Heart left ventricle (tissue), 16 donors: ENCODE measurements at regions not wholly inside any gene's neighbourhood (a gene's known extent, or its start where the extent isn't known, plus 50 kb on each side); places are given as distances from the start of the nearest gene placed in this dataset.

ENCODE experiments used
- ATAC-seq, 4 donors: fragments of 200-7000 bp; cut with Tn5 transposase; one replicate each; pipeline ENCODE4 v1.9.1; 2020 to 2022; ENCODE audit warnings: moderate library complexity in 4 of 4, mild to moderate bottlenecking in 3 of 4, moderate number of reproducible peaks in 1 of 4
- DNase-seq, 5 donors: peaks; one replicate each; pipeline ENCODE4 v3.0.0-alpha.2; 2020
- H3K27ac ChIP-seq, 12 donors: fragments of 200-600 bp; sonication (generic) in 4 of 12; one replicate each; pipeline versions ENCODE4 v1.5.0 to v1.8.0; 2016 to 2022; ENCODE audit warnings: mild to moderate bottlenecking in 2 of 12
- H3K27me3 ChIP-seq, 9 donors: fragments of 200-600 bp; sonication (generic) in 2 of 9; one replicate each; pipeline versions ENCODE4 v1.5.1 to v1.8.0; 2016 to 2022; ENCODE audit warnings: mild to moderate bottlenecking in 3 of 9
- H3K36me3 ChIP-seq, 9 donors: fragments of 200-600 bp; sonication (generic) in 2 of 9; one replicate each; pipeline versions ENCODE4 v1.5.0 to v1.8.0; 2018 to 2022; ENCODE audit warnings: mild to moderate bottlenecking in 2 of 9
- H3K4me1 ChIP-seq, 12 donors: fragments of 200-600 bp; sonication (generic) in 4 of 12; one replicate each; pipeline versions ENCODE4 v1.5.0 to v1.8.0; 2016 to 2022; ENCODE audit warnings: mild to moderate bottlenecking in 3 of 12
- H3K4me3 ChIP-seq, 12 donors: fragments of 200-600 bp; sonication (generic) in 4 of 12; one replicate each; pipeline versions ENCODE4 v1.5.0 to v1.8.0; 2017 to 2022; ENCODE audit warnings: mild to moderate bottlenecking in 9 of 12, moderate library complexity in 4 of 12
- H3K9me3 ChIP-seq, 12 donors: fragments of 200-600 bp; sonication (generic) in 4 of 12; one replicate each; pipeline versions ENCODE4 v1.5.0 to v1.8.0; 2016 to 2022; ENCODE audit warnings: mild to moderate bottlenecking in 1 of 12
- POLR2A ChIP-seq, 2 donors: fragments of 450-650 bp; IDR thresholded peaks; one replicate each; pipeline ENCODE4 v1.6.1; 2017; ENCODE audit warnings: antibody characterized with exemption in 2 of 2, mild to moderate bottlenecking in 2 of 2, moderate library complexity in 2 of 2
- WGBS, 4 donors: extraction: QIAGEN DNeasy Blood & Tissue Kit in 2 of 4; methylation state at CpG; one replicate each; pipeline versions ENCODE4 v1.1.5 to v1.1.7; 2013 to 2018; 5-methylcytosine and 5-hydroxymethylcytosine counted together
- intact Hi-C, 10 donors: fragments of 100-400 bp; cut with DNase I; formaldehyde crosslinking; loops; one replicate each; pipeline versions ENCODE4 v1.11.1 to v1.14.2; 2022
- TF ChIP-seq, protein P1 (sequence below), 12 donors: fragments of 200-600 bp; sonication (generic) in 4 of 12; IDR thresholded peaks; one replicate each; pipeline versions ENCODE4 v1.5.0 to v1.8.0; 2018 to 2022; ENCODE audit warnings: antibody characterized with exemption in 12 of 12, mild to moderate bottlenecking in 5 of 12
- donor health status: ischemic (EF 13 %, LVEDD 7.1; RV severe dilation, severe dysfunction).
- donor health status: healthy with polysubstance abuse.
- donor health status: DM: no; HTN: yes; CAD: no.
- donor health status: DM: no; HTN: no; CAD: no.
- donor health status: ischemic (EF 25% LVEDD 6.9; RV normal size, moderate dysfunction).
- donor health status: ischemic (EF 25% LVEDD 5.7; RV mildly dilated, moderate dysfunction).
- donor health status: healthy.
- donor health status: DM: yes; HTN: yes; CAD: no.
- donor health status: ischemic (EF 35%, LVEDD 5.7; RV mildly dilated, moderate dysfunction).
- donor health status: nonischemic (EF 11% LVEDD 7.7; RV severe dilation, severe dysfunction).
- donor health status: DM: yes; HTN: yes; CAD: no.
- donor health status: PGD.
- donor health status: ischemic (EF 29% LVEDD 5.4; RV normal size, mild dysfunction).
- donor health status: nonischemic (EF 23%, LVEDD 6.1; RV moderate dilation, normal function).

GRCh38 chr15:39195961-39196486 is 384.9 kb upstream of the THBS1 start:
- no peak overlapping the region for H3K27ac ChIP-seq
- no peaks in the 10 kb centered on the region for H3K27me3 ChIP-seq
- H3K4me3 ChIP-seq: no peak overlapping the region
- peaks cover 0 to 18% (median 0%) of the 10 kb centered on the region in 12 donors for H3K4me1 ChIP-seq
- no peaks in the 10 kb centered on the region for H3K9me3 ChIP-seq
- no peaks in the 10 kb centered on the region for H3K36me3 ChIP-seq
- WGBS, 4 donors: 67 to 76% (median 73%) methylated on average over 3 of the region's 3 CpGs
- no peak for ATAC-seq
- no peak for DNase-seq
- intact Hi-C loops: no loop called here
- TF ChIP-seq, protein P1, sequence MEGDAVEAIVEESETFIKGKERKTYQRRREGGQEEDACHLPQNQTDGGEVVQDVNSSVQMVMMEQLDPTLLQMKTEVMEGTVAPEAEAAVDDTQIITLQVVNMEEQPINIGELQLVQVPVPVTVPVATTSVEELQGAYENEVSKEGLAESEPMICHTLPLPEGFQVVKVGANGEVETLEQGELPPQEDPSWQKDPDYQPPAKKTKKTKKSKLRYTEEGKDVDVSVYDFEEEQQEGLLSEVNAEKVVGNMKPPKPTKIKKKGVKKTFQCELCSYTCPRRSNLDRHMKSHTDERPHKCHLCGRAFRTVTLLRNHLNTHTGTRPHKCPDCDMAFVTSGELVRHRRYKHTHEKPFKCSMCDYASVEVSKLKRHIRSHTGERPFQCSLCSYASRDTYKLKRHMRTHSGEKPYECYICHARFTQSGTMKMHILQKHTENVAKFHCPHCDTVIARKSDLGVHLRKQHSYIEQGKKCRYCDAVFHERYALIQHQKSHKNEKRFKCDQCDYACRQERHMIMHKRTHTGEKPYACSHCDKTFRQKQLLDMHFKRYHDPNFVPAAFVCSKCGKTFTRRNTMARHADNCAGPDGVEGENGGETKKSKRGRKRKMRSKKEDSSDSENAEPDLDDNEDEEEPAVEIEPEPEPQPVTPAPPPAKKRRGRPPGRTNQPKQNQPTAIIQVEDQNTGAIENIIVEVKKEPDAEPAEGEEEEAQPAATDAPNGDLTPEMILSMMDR (IDR thresholded peaks at IDR 0.05): no peak
- TF ChIP-seq POLR2A (IDR thresholded peaks at IDR 0.05): no peak

DNA sequence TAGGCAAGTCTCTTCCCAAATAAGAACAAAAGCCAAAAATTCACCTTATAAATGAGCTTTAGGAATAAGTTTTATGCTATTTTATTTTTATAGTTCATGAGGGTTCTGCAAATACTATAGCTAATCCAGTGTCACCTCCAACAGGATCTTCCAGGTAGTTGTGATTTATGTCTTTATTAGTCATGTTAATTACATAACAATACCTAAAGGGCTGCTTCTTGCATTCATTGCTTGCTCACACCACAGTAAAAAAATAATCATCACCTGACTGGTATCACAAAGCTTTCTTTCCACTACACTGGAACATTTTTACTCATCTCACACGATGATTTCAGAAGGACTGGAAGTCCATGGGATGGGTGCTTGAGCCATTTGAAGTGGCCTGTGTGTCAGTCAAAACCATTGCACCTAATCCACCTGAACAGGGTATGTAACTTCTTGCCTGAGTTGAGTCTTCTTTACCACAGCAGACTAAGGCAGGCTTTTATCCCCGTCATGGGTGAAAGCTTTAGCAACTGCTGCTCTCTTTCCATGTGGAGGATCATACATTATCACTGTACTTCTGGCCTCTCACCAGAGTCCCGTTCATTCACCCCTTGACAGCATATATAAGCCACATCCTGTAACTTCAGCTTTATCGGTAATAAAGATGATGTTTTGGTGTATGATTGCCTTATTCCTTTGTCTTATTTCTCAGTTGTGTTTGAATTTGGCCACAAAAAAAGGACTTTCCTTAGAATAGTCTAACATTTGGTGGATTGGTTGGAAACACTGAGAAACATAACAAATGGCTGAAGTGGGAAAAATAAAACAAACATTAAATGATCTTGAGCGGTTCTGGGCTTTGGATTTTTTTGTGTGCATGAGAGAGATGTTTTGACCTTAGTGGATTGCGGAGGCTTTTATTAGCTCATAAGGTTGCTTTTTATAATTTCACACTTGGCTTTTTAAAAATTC is 382.6 kb upstream of the THBS1 start:
- H3K4me3 ChIP-seq: no peak overlapping the region
- TF ChIP-seq, protein P1 (IDR thresholded peaks at IDR 0.05): no peak
- no peak for TF ChIP-seq POLR2A (IDR thresholded peaks at IDR 0.05)
- DNase-seq: no peak
- no peaks in the 10 kb centered on the region for H3K27me3 ChIP-seq
- no peaks in the 10 kb centered on the region for H3K9me3 ChIP-seq
- intact Hi-C loops: no loop called here
- WGBS, 4 donors: 82 to 87% (median 85%) methylated on average over 6 of the region's 6 CpGs
- ATAC-seq: no peak
- H3K36me3 ChIP-seq: no peaks in the 10 kb centered on the region
- peak overlapping the region in 3 of 12 donors; percentile 35 to 59 (median 36) for H3K27ac ChIP-seq
- peaks cover 0 to 18% (median 0%) of the 10 kb centered on the region in 12 donors for H3K4me1 ChIP-seq

DNA sequence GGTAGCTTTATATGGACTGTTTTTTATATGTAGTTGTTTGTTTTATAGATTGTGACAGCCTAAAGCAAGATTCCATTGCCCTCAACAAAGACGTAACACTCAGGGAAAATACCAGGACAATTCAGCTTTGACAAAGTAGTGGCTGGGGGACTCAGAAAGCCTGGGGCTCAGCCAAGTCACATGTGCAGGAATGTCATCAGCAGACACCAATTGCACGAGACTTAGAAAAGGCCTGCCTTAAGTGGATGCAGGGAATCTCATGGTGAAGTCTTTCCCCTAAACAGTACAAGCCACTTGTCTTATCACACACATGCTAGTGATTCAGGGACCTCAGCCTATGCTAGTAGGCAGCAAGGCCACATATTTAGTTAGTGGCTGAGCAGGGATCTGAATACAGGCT is 381.8 kb upstream of the THBS1 start:
- peak overlapping the region in 3 of 12 donors; percentile 35 to 59 (median 36) for H3K27ac ChIP-seq
- WGBS, 4 donors: 33 to 47% (median 41%) methylated on average over 2 of the region's 2 CpGs
- ATAC-seq: peak; percentile 51 to 95 (median 86)
- no peaks in the 10 kb centered on the region for H3K27me3 ChIP-seq
- intact Hi-C loops: no loop called here
- no peaks in the 10 kb centered on the region for H3K9me3 ChIP-seq
- TF ChIP-seq POLR2A (IDR thresholded peaks at IDR 0.05): no peak
- TF ChIP-seq, protein P1 (IDR thresholded peaks at IDR 0.05): no peak
- H3K36me3 ChIP-seq: no peaks in the 10 kb centered on the region
- no peak overlapping the region for H3K4me3 ChIP-seq
- peak in 4 of 5 donors; percentile 25 to 62 (median 32) for DNase-seq
- peaks cover 0 to 17% (median 0%) of the 10 kb centered on the region in 12 donors for H3K4me1 ChIP-seq

- Histone ChIP-seq H3K4me3 (no peak overlapping the region), H3K4me1 (peaks cover 0 to 12% (median 0%) of the 10 kb centered on the region in 12 donors), H3K27me3 (no peaks in the 10 kb centered on the region), H3K36me3 (no peaks in the 10 kb centered on the region), H3K27ac (no peak overlapping the region), H3K9me3 (no peaks in the 10 kb centered on the region)
- no peak for ATAC-seq
- TF ChIP-seq POLR2A (IDR thresholded peaks at IDR 0.05): no peak
- TF ChIP-seq, protein P1 (IDR thresholded peaks at IDR 0.05): no peak
- DNase-seq: no peak
- intact Hi-C loops: loop anchor here in 2 of 10 donors (5.0 to 10.0 kb wide), 2 partner anchors 47 to 56 kb away; no protein-coding TSS in a partner anchor
Observed at GRCh38 chr15:39200586-39200985, 380.3 kb upstream of the THBS1 start.
